ENCODE measurements at regions not wholly inside any gene's neighbourhood (a gene's known extent, or its start where the extent isn't known, plus 50 kb on each side); places are given as distances from the start of the nearest gene placed in this dataset.

DNA sequence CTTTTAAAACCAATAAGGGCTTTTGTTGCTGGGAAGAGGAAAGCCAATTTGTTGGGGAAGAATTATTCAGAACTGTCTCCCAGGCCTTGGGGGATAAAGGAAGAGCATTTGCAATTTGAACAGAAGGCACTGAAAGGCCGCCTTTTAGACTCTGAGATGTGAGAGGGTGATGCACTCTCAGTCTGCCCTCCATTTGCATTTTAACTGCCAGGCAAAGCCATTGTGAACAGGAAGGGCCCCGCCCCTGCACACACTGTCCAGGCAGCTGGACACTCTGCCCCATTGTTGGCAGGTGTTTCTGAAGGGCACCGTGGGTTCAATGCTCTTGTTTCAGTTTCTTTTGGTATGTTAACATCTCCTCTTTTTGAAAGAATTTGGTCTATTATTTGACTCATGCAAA is 169.5 kb upstream of the COPS8 start:
- TF ChIP-seq POLR2A (IDR thresholded peaks at IDR 0.05) (no peak), CTCF (IDR thresholded peaks at IDR 0.05) (no peak)
